ENCODE measurements at regions not wholly inside any gene's neighbourhood (a gene's known extent, or its start where the extent isn't known, plus 50 kb on each side); places are given as distances from the start of the nearest gene placed in this dataset.
A peak's percentile ranks its signal among the peaks of the same experiment; 100 is the strongest.

DNA sequence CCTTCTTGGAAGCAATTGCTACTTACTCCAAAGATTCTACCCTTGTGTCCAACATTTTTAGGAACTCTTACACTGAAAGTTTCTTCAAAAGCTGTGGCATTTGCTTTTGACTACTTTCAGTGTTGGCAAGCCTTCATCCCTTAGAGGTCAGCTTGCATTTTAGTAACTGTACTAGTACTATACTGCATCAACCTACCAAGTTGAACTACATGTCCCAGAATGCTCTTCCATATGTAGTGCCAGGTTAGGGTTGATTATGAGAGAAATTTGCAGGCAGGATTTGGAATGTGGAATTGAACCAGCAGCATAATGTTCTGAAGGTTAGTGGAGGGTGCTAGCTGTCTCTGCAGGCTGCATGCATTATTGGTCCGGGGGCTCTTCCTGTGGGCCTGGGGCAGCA lies 189.9 kb upstream of the FOXN2 start:
- no peaks in the 10 kb centered on the region for H3K9me3 Mint-ChIP-seq (ENCODE audit: unreplicated experiment)
- H3K4me1 Mint-ChIP-seq (ENCODE audit: unreplicated experiment) = no peaks in the 10 kb centered on the region
- no peaks in the 10 kb centered on the region for H3K27me3 Mint-ChIP-seq (ENCODE audit: unreplicated experiment)
- TF ChIP-seq, protein P1, sequence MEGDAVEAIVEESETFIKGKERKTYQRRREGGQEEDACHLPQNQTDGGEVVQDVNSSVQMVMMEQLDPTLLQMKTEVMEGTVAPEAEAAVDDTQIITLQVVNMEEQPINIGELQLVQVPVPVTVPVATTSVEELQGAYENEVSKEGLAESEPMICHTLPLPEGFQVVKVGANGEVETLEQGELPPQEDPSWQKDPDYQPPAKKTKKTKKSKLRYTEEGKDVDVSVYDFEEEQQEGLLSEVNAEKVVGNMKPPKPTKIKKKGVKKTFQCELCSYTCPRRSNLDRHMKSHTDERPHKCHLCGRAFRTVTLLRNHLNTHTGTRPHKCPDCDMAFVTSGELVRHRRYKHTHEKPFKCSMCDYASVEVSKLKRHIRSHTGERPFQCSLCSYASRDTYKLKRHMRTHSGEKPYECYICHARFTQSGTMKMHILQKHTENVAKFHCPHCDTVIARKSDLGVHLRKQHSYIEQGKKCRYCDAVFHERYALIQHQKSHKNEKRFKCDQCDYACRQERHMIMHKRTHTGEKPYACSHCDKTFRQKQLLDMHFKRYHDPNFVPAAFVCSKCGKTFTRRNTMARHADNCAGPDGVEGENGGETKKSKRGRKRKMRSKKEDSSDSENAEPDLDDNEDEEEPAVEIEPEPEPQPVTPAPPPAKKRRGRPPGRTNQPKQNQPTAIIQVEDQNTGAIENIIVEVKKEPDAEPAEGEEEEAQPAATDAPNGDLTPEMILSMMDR (IDR thresholded peaks at IDR 0.05) = no peak
- H3K36me3 Mint-ChIP-seq (ENCODE audit: unreplicated experiment) = no peaks in the 10 kb centered on the region
- no peak overlapping the region for H3K27ac Mint-ChIP-seq (ENCODE audit: unreplicated experiment)
- DNase-seq (ENCODE audit: extremely low spot score, unreplicated experiment) = no peak
- H3K4me3 Mint-ChIP-seq (ENCODE audit: unreplicated experiment) = no peak overlapping the region

- H3K4me1 Mint-ChIP-seq (ENCODE audit: unreplicated experiment) = no peaks in the 10 kb centered on the region
- DNase-seq (ENCODE audit: extremely low spot score, unreplicated experiment) = no peak
- TF ChIP-seq, protein P1 (IDR thresholded peaks at IDR 0.05) = no peak
Observed at GRCh38 chr2:48126162-48126561, 188.3 kb upstream of the FOXN2 start.

DNA sequence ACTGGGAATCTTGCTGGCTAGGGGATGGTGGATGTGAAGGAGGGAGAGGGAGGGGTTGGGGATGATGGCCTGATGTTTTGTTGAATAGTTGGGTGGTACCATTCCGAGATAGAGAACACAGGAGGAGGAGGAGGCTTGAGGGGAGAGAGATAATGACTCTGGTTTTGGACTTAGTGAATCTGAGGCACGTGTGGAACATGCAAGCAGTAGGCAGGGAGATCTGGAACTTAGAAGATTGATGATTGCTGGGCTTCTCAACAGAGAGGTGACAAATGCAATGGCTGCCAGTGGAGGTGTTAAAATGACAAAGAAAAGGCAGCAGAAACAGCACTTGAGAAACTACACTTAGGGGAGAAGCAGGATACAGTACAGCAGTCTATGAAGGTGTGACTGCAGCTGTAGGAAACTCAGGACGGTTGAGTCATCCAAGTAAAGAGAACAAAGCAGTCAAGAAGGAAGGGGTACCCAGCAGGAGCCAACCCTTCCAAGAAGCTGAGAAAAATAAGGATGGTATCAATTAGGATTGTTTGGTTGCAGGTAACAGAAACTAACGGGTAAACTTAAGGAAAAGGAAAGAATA lies 186.8 kb upstream of the FOXN2 start:
- no peaks in the 10 kb centered on the region for H3K9me3 Mint-ChIP-seq (ENCODE audit: unreplicated experiment)
- H3K4me3 Mint-ChIP-seq (ENCODE audit: unreplicated experiment) = no peak overlapping the region
- H3K36me3 Mint-ChIP-seq (ENCODE audit: unreplicated experiment) = no peaks in the 10 kb centered on the region
- H3K27me3 Mint-ChIP-seq (ENCODE audit: unreplicated experiment) = no peaks in the 10 kb centered on the region
- TF ChIP-seq, protein P1 (IDR thresholded peaks at IDR 0.05) = no peak
- no peak overlapping the region for H3K27ac Mint-ChIP-seq (ENCODE audit: unreplicated experiment)
- H3K4me1 Mint-ChIP-seq (ENCODE audit: unreplicated experiment) = peaks cover 3% of the 10 kb centered on the region
- DNase-seq (ENCODE audit: extremely low spot score, unreplicated experiment) = no peak

More at GRCh38 chr2:48126162-48126561, 188.3 kb upstream of the FOXN2 start:
- H3K4me3 Mint-ChIP-seq (ENCODE audit: unreplicated experiment) = no peak overlapping the region
- no peak overlapping the region for H3K27ac Mint-ChIP-seq (ENCODE audit: unreplicated experiment)
- H3K36me3 Mint-ChIP-seq (ENCODE audit: unreplicated experiment) = no peaks in the 10 kb centered on the region
- no peaks in the 10 kb centered on the region for H3K9me3 Mint-ChIP-seq (ENCODE audit: unreplicated experiment)
- H3K27me3 Mint-ChIP-seq (ENCODE audit: unreplicated experiment) = no peaks in the 10 kb centered on the region

DNA sequence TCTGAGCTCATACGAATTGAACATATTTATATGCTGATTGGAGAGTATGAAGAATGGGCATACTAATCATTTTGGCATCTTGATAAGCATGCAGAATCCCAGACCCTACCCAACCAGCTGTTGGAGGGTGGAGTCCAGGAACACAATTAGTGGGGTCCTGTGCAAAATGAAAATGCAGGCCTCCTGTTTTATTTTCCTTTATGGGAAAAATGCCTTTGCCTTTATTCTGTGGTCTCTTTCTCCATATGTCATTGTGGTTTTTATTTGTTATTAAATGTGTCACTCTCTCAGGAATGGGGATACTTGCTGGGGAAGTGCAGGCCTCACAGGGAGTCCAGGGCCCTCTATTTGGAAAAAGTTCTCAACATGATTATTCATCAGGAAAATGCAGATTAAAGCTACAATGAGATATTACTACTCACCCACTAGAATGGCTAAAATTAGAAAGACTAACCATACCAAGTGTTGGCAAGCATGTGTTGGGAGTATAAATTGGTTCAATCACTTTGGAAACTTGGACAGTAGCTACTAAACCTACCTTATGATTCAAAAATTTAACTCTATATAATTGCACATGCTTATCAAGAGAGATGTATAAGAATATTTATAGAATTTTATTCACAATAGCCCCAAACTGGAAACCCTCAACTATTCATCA lies 185.1 kb upstream of the FOXN2 start:
- H3K4me1 Mint-ChIP-seq (ENCODE audit: unreplicated experiment) = peaks cover 3% of the 10 kb centered on the region
- H3K27me3 Mint-ChIP-seq (ENCODE audit: unreplicated experiment) = no peaks in the 10 kb centered on the region
- TF ChIP-seq, protein P1 (IDR thresholded peaks at IDR 0.05) = no peak
- DNase-seq (ENCODE audit: extremely low spot score, unreplicated experiment) = no peak
- H3K27ac Mint-ChIP-seq (ENCODE audit: unreplicated experiment) = no peak overlapping the region
- H3K36me3 Mint-ChIP-seq (ENCODE audit: unreplicated experiment) = no peaks in the 10 kb centered on the region
- H3K4me3 Mint-ChIP-seq (ENCODE audit: unreplicated experiment) = no peak overlapping the region
- no peaks in the 10 kb centered on the region for H3K9me3 Mint-ChIP-seq (ENCODE audit: unreplicated experiment)

DNA sequence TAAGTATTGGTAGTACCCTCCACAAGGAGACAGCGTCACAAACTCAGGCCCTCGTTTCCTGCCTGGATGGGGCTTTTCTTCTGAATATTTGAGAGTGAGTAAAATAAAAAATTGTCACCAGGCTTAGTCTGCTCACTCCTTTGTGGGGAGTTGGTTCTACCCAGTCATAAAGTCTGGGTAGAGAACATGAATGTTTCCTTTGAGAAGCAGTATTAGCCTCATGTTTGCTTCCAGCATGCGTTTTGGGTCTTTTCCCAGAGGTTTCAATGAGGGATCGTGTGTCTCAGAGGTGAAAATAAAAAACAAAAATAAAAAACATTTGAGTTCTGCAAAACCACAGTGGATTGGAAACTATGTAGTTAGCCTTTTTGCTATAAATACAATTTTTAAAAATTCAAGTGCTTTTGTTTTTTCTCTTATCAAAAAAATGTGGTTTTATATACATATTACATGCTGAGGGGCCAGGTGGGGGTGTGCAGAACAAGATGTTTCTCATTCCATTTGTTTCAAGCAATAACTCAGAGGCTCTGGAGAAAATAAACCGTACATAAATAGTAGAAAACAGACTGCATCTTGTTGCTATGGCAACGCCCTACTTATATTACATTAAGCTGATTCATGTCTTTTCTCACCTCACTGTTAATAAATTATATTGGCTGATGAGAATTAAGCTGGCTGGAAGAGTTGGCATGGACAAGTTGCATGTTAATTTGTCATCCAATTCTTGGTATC lies 182.8 kb upstream of the FOXN2 start:
- H3K4me3 Mint-ChIP-seq (ENCODE audit: unreplicated experiment) = no peak overlapping the region
- peak overlapping the region; percentile 45 for H3K27ac Mint-ChIP-seq (ENCODE audit: unreplicated experiment)
- peaks cover 3% of the 10 kb centered on the region for H3K4me1 Mint-ChIP-seq (ENCODE audit: unreplicated experiment)
- peaks cover 4% of the 10 kb centered on the region for H3K27me3 Mint-ChIP-seq (ENCODE audit: unreplicated experiment)
- peaks cover 5% of the 10 kb centered on the region for H3K9me3 Mint-ChIP-seq (ENCODE audit: unreplicated experiment)
- no peaks in the 10 kb centered on the region for H3K36me3 Mint-ChIP-seq (ENCODE audit: unreplicated experiment)
- no peak for DNase-seq (ENCODE audit: extremely low spot score, unreplicated experiment)
- TF ChIP-seq, protein P1 (IDR thresholded peaks at IDR 0.05) = no peak

All from osteocyte (in vitro differentiated cells).